SK-N-MC (cell line): ENCODE measurements at regions not wholly inside any gene's neighbourhood (a gene's known extent, or its start where the extent isn't known, plus 50 kb on each side); places are given as distances from the start of the nearest gene placed in this dataset.

ENCODE experiments used
- DNase-seq: peaks from one replicate; pipeline ENCODE4 v3.0.0-alpha.2; 2011; ENCODE audit warnings: low read depth, low spot score
- H3K27ac ChIP-seq: fragments of 200-600 bp; sonication (generic); 2 replicates; pipeline ENCODE4 v1.5.1; 2016; ENCODE audit warnings: mixed run types
- H3K36me3 ChIP-seq: fragments of 200-600 bp; sonication (generic); 2 replicates; pipeline ENCODE4 v1.6.1; 2017; ENCODE audit warnings: antibody characterized with exemption, low read length, mixed read lengths; ENCODE audit not compliant: insufficient read depth
- H3K4me3 ChIP-seq: fragments of 200-600 bp; sonication (generic); 2 replicates; pipeline ENCODE4 v1.5.1; 2016
- H3K9ac ChIP-seq: fragments of 200-600 bp; sonication (generic); 2 replicates; pipeline ENCODE4 v1.8.0; 2017; ENCODE audit warnings: mixed run types, mixed read lengths; ENCODE audit not compliant: insufficient read length
- H3K9me3 ChIP-seq: fragments of 200-600 bp; sonication (generic); 2 replicates; pipeline ENCODE4 v1.6.1; 2017; ENCODE audit warnings: low read depth, mild to moderate bottlenecking, antibody characterized with exemption, low read length, moderate library complexity, mixed read lengths
- EZH2 ChIP-seq: fragments of 200-600 bp; sonication (generic); IDR thresholded peaks from one replicate; pipeline ENCODE4 v1.6.1; 2017; ENCODE audit warnings: antibody characterized with exemption
- FOXP2 ChIP-seq: optimal IDR thresholded peaks from 2 replicates; pipeline ENCODE3; 2011; ENCODE audit warnings: mild to moderate bottlenecking, moderate library complexity; ENCODE audit not compliant: insufficient read depth; ENCODE audit errors: extremely low read length, control extremely low read depth
- POLR2AphosphoS5 ChIP-seq: IDR thresholded peaks from 2 replicates; pipeline ENCODE4 v1.6.1; 2012; ENCODE audit warnings: mild to moderate bottlenecking, low read depth, low read length, borderline replicate concordance

GRCh38 chr2:120867290-120868241 lies 131.9 kb downstream of the GLI2 start:
- peak overlapping the region; percentile 48 for H3K9ac ChIP-seq
- peak overlapping the region; percentile 75 for H3K27ac ChIP-seq
- H3K36me3 ChIP-seq, result no peaks in the 10 kb centered on the region
- H3K9me3 ChIP-seq, result no peaks in the 10 kb centered on the region
- DNase-seq, result no peak
- H3K4me3 ChIP-seq, result peak overlapping the region; percentile 51
- TF ChIP-seq FOXP2 (no peak), POLR2AphosphoS5 (no peak), EZH2 (no peak)

GRCh38 chr2:120868366-120868765 lies 132.7 kb downstream of the GLI2 start:
- H3K9me3 ChIP-seq, result no peaks in the 10 kb centered on the region
- TF ChIP-seq POLR2AphosphoS5 (no peak), FOXP2 (no peak), EZH2 (no peak)
- peak overlapping the region; percentile 48 for H3K9ac ChIP-seq
- H3K27ac ChIP-seq, result no peak overlapping the region; the same call in 1 of the 2 replicates
- H3K36me3 ChIP-seq, result no peaks in the 10 kb centered on the region
- H3K4me3 ChIP-seq, result no peak overlapping the region; the same call in 1 of the 2 replicates
- no peak for DNase-seq

GRCh38 chr2:120869036-120869729 lies 133.5 kb downstream of the GLI2 start:
- H3K36me3 ChIP-seq, result no peaks in the 10 kb centered on the region
- H3K9ac ChIP-seq, result no peak overlapping the region
- TF ChIP-seq FOXP2 (no peak), POLR2AphosphoS5 (no peak), EZH2 (no peak)
- H3K27ac ChIP-seq, result no peak overlapping the region
- H3K9me3 ChIP-seq, result no peaks in the 10 kb centered on the region
- no peak overlapping the region for H3K4me3 ChIP-seq
- no peak for DNase-seq

- no peaks in the 10 kb centered on the region for H3K9me3 ChIP-seq
- H3K4me3 ChIP-seq, result no peak overlapping the region
- no peak for DNase-seq
- no peak overlapping the region for H3K27ac ChIP-seq
- no peaks in the 10 kb centered on the region for H3K36me3 ChIP-seq
- no peak overlapping the region for H3K9ac ChIP-seq
- no peak for TF ChIP-seq FOXP2
- TF ChIP-seq EZH2, result no peak
- TF ChIP-seq POLR2AphosphoS5, result no peak
Observed at GRCh38 chr2:120869730-120870466, 134.2 kb downstream of the GLI2 start.

GRCh38 chr2:120870467-120870788 lies 134.8 kb downstream of the GLI2 start:
- no peak overlapping the region for H3K27ac ChIP-seq
- H3K4me3 ChIP-seq, result no peak overlapping the region
- TF ChIP-seq POLR2AphosphoS5 (no peak), EZH2 (no peak), FOXP2 (no peak)
- DNase-seq, result no peak
- H3K36me3 ChIP-seq, result no peaks in the 10 kb centered on the region
- H3K9me3 ChIP-seq, result no peaks in the 10 kb centered on the region
- no peak overlapping the region for H3K9ac ChIP-seq

- no peaks in the 10 kb centered on the region for H3K36me3 ChIP-seq
- TF ChIP-seq POLR2AphosphoS5 (no peak), EZH2 (no peak), FOXP2 (no peak)
- no peak for DNase-seq
- no peak overlapping the region for H3K9ac ChIP-seq
- H3K9me3 ChIP-seq, result no peaks in the 10 kb centered on the region
- no peak overlapping the region for H3K27ac ChIP-seq
- no peak overlapping the region for H3K4me3 ChIP-seq
Observed at GRCh38 chr2:120871016-120871635, 135.5 kb downstream of the GLI2 start.

- H3K4me3 ChIP-seq, result no peak overlapping the region
- TF ChIP-seq EZH2 (no peak), FOXP2 (no peak), POLR2AphosphoS5 (no peak)
- DNase-seq, result no peak
- no peak overlapping the region for H3K27ac ChIP-seq
- no peaks in the 10 kb centered on the region for H3K9me3 ChIP-seq
- no peak overlapping the region for H3K9ac ChIP-seq
- H3K36me3 ChIP-seq, result no peaks in the 10 kb centered on the region
Observed at GRCh38 chr2:120871881-120872620, 136.4 kb downstream of the GLI2 start.
